ENCODE measurements at regions not wholly inside any gene's neighbourhood (a gene's known extent, or its start where the extent isn't known, plus 50 kb on each side); places are given as distances from the start of the nearest gene placed in this dataset.

- no peaks in the 10 kb centered on the region for H3K79me2 ChIP-seq
- H3K4me1 ChIP-seq = no peaks in the 10 kb centered on the region
- H3K36me3 ChIP-seq (ENCODE audit: control insufficient read depth, insufficient read depth, low read length) = no peaks in the 10 kb centered on the region
- no peak overlapping the region for H3K27ac ChIP-seq
- H3K9me3 ChIP-seq (ENCODE audit: control insufficient read depth, low read length) = no peaks in the 10 kb centered on the region
- no peak overlapping the region for H2AFZ ChIP-seq
- H3K27me3 ChIP-seq (ENCODE audit: control insufficient read depth, insufficient read depth, low read length) = no peaks in the 10 kb centered on the region
- H3K4me2 ChIP-seq (ENCODE audit: low read length) = no peak overlapping the region
- H3K9ac ChIP-seq = no peak overlapping the region
- no peak for TF ChIP-seq CTCF (IDR thresholded peaks at IDR 0.05)
- no peak overlapping the region for H3K4me3 ChIP-seq (ENCODE audit: low read depth, low read length)
Measured at GRCh38 chr2:19021100-19021476, 337.3 kb downstream of the OSR1 start.

GRCh38 chr2:19020144-19021099 is 338.0 kb downstream of the OSR1 start:
- Histone ChIP-seq H2AFZ (no peak overlapping the region), H3K4me1 (no peaks in the 10 kb centered on the region), H3K79me2 (no peaks in the 10 kb centered on the region), H3K9me3 (ENCODE audit: control insufficient read depth, low read length) (no peaks in the 10 kb centered on the region), H3K4me3 (ENCODE audit: low read depth, low read length) (no peak overlapping the region), H3K4me2 (ENCODE audit: low read length) (no peak overlapping the region), H3K27ac (no peak overlapping the region), H3K36me3 (ENCODE audit: control insufficient read depth, insufficient read depth, low read length) (no peaks in the 10 kb centered on the region), H3K9ac (no peak overlapping the region), H3K27me3 (ENCODE audit: control insufficient read depth, insufficient read depth, low read length) (no peaks in the 10 kb centered on the region)
- TF ChIP-seq CTCF (IDR thresholded peaks at IDR 0.05) = no peak

- Histone ChIP-seq H2AFZ (no peak overlapping the region), H3K27ac (no peak overlapping the region), H3K4me1 (no peaks in the 10 kb centered on the region)
Measured at GRCh38 chr2:19009510-19009909, 348.9 kb downstream of the OSR1 start.

GRCh38 chr2:19003554-19003953 is 354.9 kb downstream of the OSR1 start:
- no peak overlapping the region for H2AFZ ChIP-seq
- H3K4me2 ChIP-seq (ENCODE audit: low read length) = no peak overlapping the region
- H3K27me3 ChIP-seq (ENCODE audit: control insufficient read depth, insufficient read depth, low read length) = no peaks in the 10 kb centered on the region
- H3K27ac ChIP-seq = no peak overlapping the region
- H3K36me3 ChIP-seq (ENCODE audit: control insufficient read depth, insufficient read depth, low read length) = no peaks in the 10 kb centered on the region
- H3K4me3 ChIP-seq (ENCODE audit: low read depth, low read length) = no peak overlapping the region
- H3K9ac ChIP-seq = no peak overlapping the region
- no peaks in the 10 kb centered on the region for H3K79me2 ChIP-seq
- H3K4me1 ChIP-seq = no peaks in the 10 kb centered on the region
- no peak for TF ChIP-seq CTCF (IDR thresholded peaks at IDR 0.05)
- no peaks in the 10 kb centered on the region for H3K9me3 ChIP-seq (ENCODE audit: control insufficient read depth, low read length)

More at GRCh38 chr2:19009510-19009909, 348.9 kb downstream of the OSR1 start:
- H3K9me3 ChIP-seq (ENCODE audit: control insufficient read depth, low read length) = no peaks in the 10 kb centered on the region
- no peak for TF ChIP-seq CTCF (IDR thresholded peaks at IDR 0.05)
- no peak overlapping the region for H3K4me3 ChIP-seq (ENCODE audit: low read depth, low read length)
- H3K9ac ChIP-seq = no peak overlapping the region
- no peaks in the 10 kb centered on the region for H3K36me3 ChIP-seq (ENCODE audit: control insufficient read depth, insufficient read depth, low read length)
- H3K4me2 ChIP-seq (ENCODE audit: low read length) = no peak overlapping the region
- H3K27me3 ChIP-seq (ENCODE audit: control insufficient read depth, insufficient read depth, low read length) = no peaks in the 10 kb centered on the region
- H3K79me2 ChIP-seq = no peaks in the 10 kb centered on the region

- no peak overlapping the region for H3K4me3 ChIP-seq (ENCODE audit: low read depth, low read length)
- TF ChIP-seq CTCF (IDR thresholded peaks at IDR 0.05) = no peak
- no peak overlapping the region for H2AFZ ChIP-seq
Measured at GRCh38 chr2:19000776-19001175, 357.6 kb downstream of the OSR1 start.

More at GRCh38 chr2:19000776-19001175, 357.6 kb downstream of the OSR1 start:
- H3K4me2 ChIP-seq (ENCODE audit: low read length) = no peak overlapping the region
- H3K27me3 ChIP-seq (ENCODE audit: control insufficient read depth, insufficient read depth, low read length) = no peaks in the 10 kb centered on the region
- H3K27ac ChIP-seq = no peak overlapping the region
- H3K36me3 ChIP-seq (ENCODE audit: control insufficient read depth, insufficient read depth, low read length) = no peaks in the 10 kb centered on the region
- no peaks in the 10 kb centered on the region for H3K4me1 ChIP-seq
- H3K9ac ChIP-seq = no peak overlapping the region
- no peaks in the 10 kb centered on the region for H3K79me2 ChIP-seq
- H3K9me3 ChIP-seq (ENCODE audit: control insufficient read depth, low read length) = no peaks in the 10 kb centered on the region

Data from parathyroid adenoma (tissue), 2 donors.